ENCODE measurements at regions not wholly inside any gene's neighbourhood (a gene's known extent, or its start where the extent isn't known, plus 50 kb on each side); places are given as distances from the start of the nearest gene placed in this dataset.

- no peak overlapping the region for H3K4me3 ChIP-seq (replicated peaks in 1 of 3)
- H3K27me3 ChIP-seq, result no peaks in the 10 kb centered on the region
- no peak overlapping the region for H3K27ac ChIP-seq
- no peaks in the 10 kb centered on the region for H3K9me3 ChIP-seq
- WGBS, 2 donors, result 94% methylated on average over 1 of the region's 1 CpG
- H3K4me1 ChIP-seq, result no peaks in the 10 kb centered on the region
- DNase-seq, result no peak
- no peaks in the 10 kb centered on the region for H3K36me3 ChIP-seq
- intact Hi-C loops (cut with DNase I), result loop anchor here (5.0 kb wide), 1 partner anchor 156 kb away; no protein-coding TSS in a partner anchor
- no peak for TF ChIP-seq CTCF (IDR thresholded peaks at IDR 0.05)
- no peak for TF ChIP-seq POLR2A (IDR thresholded peaks at IDR 0.05)
Observed at GRCh38 chr14:22316473-22316872, 272.6 kb downstream of the DAD1 start.

GRCh38 chr14:22315336-22315735 lies 273.7 kb downstream of the DAD1 start:
- H3K36me3 ChIP-seq, result no peaks in the 10 kb centered on the region
- no peak for DNase-seq
- H3K4me3 ChIP-seq (replicated peaks in 1 of 3), result no peak overlapping the region
- no peak overlapping the region for H3K27ac ChIP-seq
- 83 to 88% methylated on average over 3 of the region's 3 CpGs for WGBS, 2 donors
- intact Hi-C loops (cut with DNase I), result loop anchor here (5.0 kb wide), 1 partner anchor 157 kb away; no protein-coding TSS in a partner anchor
- H3K4me1 ChIP-seq, result no peaks in the 10 kb centered on the region
- TF ChIP-seq POLR2A (IDR thresholded peaks at IDR 0.05) (no peak), CTCF (IDR thresholded peaks at IDR 0.05) (no peak)
- H3K27me3 ChIP-seq, result no peaks in the 10 kb centered on the region
- no peaks in the 10 kb centered on the region for H3K9me3 ChIP-seq

DNA sequence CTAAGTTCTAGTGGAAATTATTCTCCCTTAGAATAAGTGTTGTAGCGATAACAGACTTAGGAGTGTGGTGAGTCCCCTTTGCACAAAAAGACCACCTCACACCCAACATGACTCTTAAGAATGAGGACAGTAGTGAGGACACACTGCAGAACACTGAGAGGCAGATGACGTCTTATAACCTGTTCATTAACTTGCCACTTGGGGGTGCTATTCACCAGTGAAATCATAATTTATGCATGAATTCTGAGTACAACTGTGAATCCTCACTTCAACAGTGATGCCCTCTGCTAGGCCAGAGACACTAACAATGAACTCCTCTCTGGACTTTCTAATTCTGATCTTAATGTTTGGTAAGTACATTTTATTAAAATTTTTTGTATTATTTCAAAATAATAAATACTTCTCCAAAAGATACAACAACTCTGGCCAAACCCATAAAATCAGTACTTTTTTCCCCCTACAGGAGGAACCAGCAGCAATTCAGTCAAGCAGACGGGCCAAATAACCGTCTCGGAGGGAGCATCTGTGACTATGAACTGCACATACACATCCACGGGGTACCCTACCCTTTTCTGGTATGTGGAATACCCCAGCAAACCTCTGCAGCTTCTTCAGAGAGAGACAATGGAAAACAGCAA lies 274.7 kb downstream of the DAD1 start:
- DNase-seq, result no peak
- no peaks in the 10 kb centered on the region for H3K9me3 ChIP-seq
- TF ChIP-seq CTCF (IDR thresholded peaks at IDR 0.05) (peak in 5 of 6 experiments; percentile 40 to 63 (median 62)), POLR2A (IDR thresholded peaks at IDR 0.05) (no peak)
- WGBS, 2 donors, result 52 to 55% methylated on average over 6 of the region's 6 CpGs
- no peaks in the 10 kb centered on the region for H3K36me3 ChIP-seq
- no peak overlapping the region for H3K4me3 ChIP-seq (replicated peaks in 1 of 3)
- no peak overlapping the region for H3K27ac ChIP-seq
- no peaks in the 10 kb centered on the region for H3K27me3 ChIP-seq
- H3K4me1 ChIP-seq, result no peaks in the 10 kb centered on the region
- intact Hi-C loops (cut with DNase I), result no loop called here

DNA sequence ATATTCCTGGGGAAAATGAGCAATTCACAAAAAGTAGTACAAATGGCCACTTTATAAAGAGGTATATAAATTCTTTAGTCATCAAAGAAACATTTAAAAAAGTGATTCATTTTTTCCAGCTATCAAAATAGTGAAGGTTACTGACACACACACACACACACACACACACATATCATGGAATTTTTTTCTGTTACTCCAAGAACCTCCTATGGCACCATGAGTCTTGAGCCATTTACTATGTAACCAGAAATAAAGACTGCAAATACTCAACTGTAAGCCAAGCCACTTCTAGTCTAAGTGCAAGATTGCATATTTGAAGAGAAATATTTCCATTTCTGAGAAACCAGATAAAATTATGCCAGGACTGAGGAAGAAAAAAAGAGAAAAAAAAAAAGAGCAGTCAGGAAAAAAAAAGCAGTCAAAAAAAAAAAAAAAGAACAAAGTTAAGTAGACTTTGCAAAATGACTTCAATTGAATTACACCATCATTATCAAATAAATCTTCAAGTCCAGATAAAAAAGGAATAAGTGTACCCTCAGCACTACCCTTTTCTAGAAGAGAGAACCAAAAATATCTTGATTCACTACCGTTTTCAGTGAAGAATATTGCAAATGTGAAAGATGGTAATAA lies 275.7 kb downstream of the DAD1 start:
- Histone ChIP-seq H3K4me1 (no peaks in the 10 kb centered on the region), H3K27ac (no peak overlapping the region), H3K4me3 (replicated peaks in 1 of 3) (no peak overlapping the region), H3K36me3 (no peaks in the 10 kb centered on the region), H3K9me3 (no peaks in the 10 kb centered on the region), H3K27me3 (no peaks in the 10 kb centered on the region)
- no peak for TF ChIP-seq POLR2A (IDR thresholded peaks at IDR 0.05)
- no peak for TF ChIP-seq CTCF (IDR thresholded peaks at IDR 0.05)
- 62 to 65% methylated on average over 1 of the region's 1 CpG for WGBS, 2 donors
- no peak for DNase-seq
- intact Hi-C loops (cut with DNase I), result no loop called here

DNA sequence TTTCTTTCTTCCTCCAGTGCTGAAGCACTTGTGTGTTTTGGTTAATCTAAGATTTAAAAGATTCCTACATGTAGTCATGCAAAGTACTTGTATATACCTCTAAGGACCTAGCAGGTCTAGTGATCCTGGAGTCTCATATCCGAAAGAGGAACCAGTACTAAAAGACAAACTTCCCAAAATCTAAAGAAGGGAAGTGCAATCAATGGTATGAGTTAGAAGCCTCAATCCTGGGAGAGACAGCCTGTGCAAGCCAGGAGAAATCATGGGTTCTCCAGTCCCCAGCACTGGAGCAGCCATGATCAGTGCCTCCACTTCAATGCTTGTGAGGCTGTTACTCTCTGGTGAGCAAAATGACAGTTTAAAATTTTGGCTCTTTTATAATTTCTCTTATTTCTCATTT lies 277.4 kb downstream of the DAD1 start:
- no peaks in the 10 kb centered on the region for H3K9me3 ChIP-seq
- intact Hi-C loops (cut with DNase I), result no loop called here
- H3K27me3 ChIP-seq, result no peaks in the 10 kb centered on the region
- DNase-seq, result no peak
- no peaks in the 10 kb centered on the region for H3K36me3 ChIP-seq
- TF ChIP-seq CTCF (IDR thresholded peaks at IDR 0.05) (no peak), POLR2A (IDR thresholded peaks at IDR 0.05) (no peak)
- no peak overlapping the region for H3K4me3 ChIP-seq (replicated peaks in 1 of 3)
- WGBS, 2 donors, result 74 to 86% methylated on average over 1 of the region's 1 CpG
- no peaks in the 10 kb centered on the region for H3K4me1 ChIP-seq
- no peak overlapping the region for H3K27ac ChIP-seq
